Liver (tissue), 7 donors: ENCODE measurements at regions not wholly inside any gene's neighbourhood (a gene's known extent, or its start where the extent isn't known, plus 50 kb on each side); places are given as distances from the start of the nearest gene placed in this dataset.

Source experiments
- DNase-seq: peaks from one replicate; pipeline ENCODE4 v3.0.0-alpha.2; 2017; ENCODE audit warnings: low spot score
- H3K27ac ChIP-seq, 2 donors: one replicate each; pipeline ENCODE4 v1.7.0; 2013; ENCODE audit warnings: inconsistent platforms in 2 of 2, low read length in 2 of 2, control low read depth in 1 of 2, low read depth in 1 of 2, mild to moderate bottlenecking in 1 of 2
- H3K27me3 ChIP-seq, 4 donors: one replicate each; pipeline versions ENCODE4 v1.6.1 to v1.7.0; 2013; ENCODE audit warnings: low read length in 3 of 4, inconsistent platforms in 1 of 4, mild to moderate bottlenecking in 1 of 4, moderate library complexity in 1 of 4; ENCODE audit not compliant: control insufficient read depth in 4 of 4, insufficient read depth in 4 of 4
- H3K36me3 ChIP-seq, 4 donors: one replicate each; pipeline versions ENCODE4 v1.6.1 to v1.7.0; 2013; ENCODE audit warnings: low read length in 3 of 4, mild to moderate bottlenecking in 3 of 4, low read depth in 1 of 4, moderate library complexity in 1 of 4; ENCODE audit not compliant: control insufficient read depth in 4 of 4, insufficient read depth in 3 of 4
- H3K4me1 ChIP-seq, 4 donors: one replicate each; pipeline versions ENCODE4 v1.6.1 to v1.7.0; 2013; ENCODE audit warnings: low read length in 3 of 4, mild to moderate bottlenecking in 3 of 4, moderate library complexity in 1 of 4; ENCODE audit not compliant: control insufficient read depth in 4 of 4, insufficient read depth in 4 of 4
- H3K4me3 ChIP-seq, 3 donors: one replicate each; pipeline versions ENCODE4 v1.6.1 to v1.7.0; 2013; ENCODE audit warnings: low read length in 3 of 3, control low read depth in 1 of 3, low read depth in 1 of 3, mild to moderate bottlenecking in 1 of 3
- H3K9ac ChIP-seq, 2 donors: one replicate each; pipeline ENCODE4 v1.7.0; 2013; ENCODE audit warnings: low read length in 2 of 2, mild to moderate bottlenecking in 2 of 2, moderate library complexity in 2 of 2, control low read depth in 1 of 2, low read depth in 1 of 2
- H3K9me3 ChIP-seq, 4 donors: one replicate each; pipeline versions ENCODE4 v1.6.1 to v1.7.0; 2013; ENCODE audit warnings: low read length in 3 of 4; ENCODE audit not compliant: control insufficient read depth in 4 of 4
- EGR1 ChIP-seq, 2 donors: IDR thresholded peaks; 2 replicates each; pipeline ENCODE4 v1.6.1; 2016 to 2018; ENCODE audit warnings: antibody characterized with exemption in 2 of 2, low read depth in 2 of 2
- FOXA2 ChIP-seq: IDR thresholded peaks from 2 replicates; pipeline ENCODE4 v1.6.1; 2016; ENCODE audit warnings: antibody characterized with exemption
- GABPA ChIP-seq, 2 donors: IDR thresholded peaks in 1 of 2; conservative IDR thresholded peaks in 1 of 2; 2 replicates each; pipeline ENCODE4 v1.6.1; 2016; ENCODE audit warnings: antibody characterized with exemption in 2 of 2, mild to moderate bottlenecking in 1 of 2, moderate library complexity in 1 of 2
- HNF4A ChIP-seq, 2 donors: conservative IDR thresholded peaks; 2 replicates each; pipeline ENCODE4 v1.6.1; 2016; ENCODE audit warnings: antibody characterized with exemption in 2 of 2, mild to moderate bottlenecking in 2 of 2
- RAD21 ChIP-seq, 2 donors: IDR thresholded peaks; 2 replicates each; pipeline ENCODE4 v1.6.1; 2016; ENCODE audit warnings: antibody characterized with exemption in 2 of 2, mild to moderate bottlenecking in 2 of 2
- RXRA ChIP-seq, 2 donors: IDR thresholded peaks; 2 replicates each; pipeline ENCODE4 v1.6.1; 2017 to 2018; ENCODE audit warnings: antibody characterized with exemption in 2 of 2, mild to moderate bottlenecking in 1 of 2
- WGBS: extraction: QIAGEN DNeasy Blood & Tissue Kit; methylation state at CpG from one replicate; pipeline ENCODE4 v1.1.7; 2013; 5-methylcytosine and 5-hydroxymethylcytosine counted together
- TF ChIP-seq, protein P1 (sequence below): IDR thresholded peaks from 2 replicates; pipeline ENCODE4 v1.6.1; 2016; ENCODE audit warnings: antibody characterized with exemption
- TF ChIP-seq, protein P2 (sequence below): IDR thresholded peaks from 2 replicates; pipeline ENCODE4 v1.6.1; 2016; ENCODE audit warnings: antibody characterized with exemption
- TF ChIP-seq, protein P3 (sequence below): IDR thresholded peaks from 2 replicates; pipeline ENCODE4 v1.6.1; 2016; ENCODE audit warnings: antibody characterized with exemption, mild to moderate bottlenecking
- TF ChIP-seq, protein P4 (sequence below): IDR thresholded peaks from 2 replicates; pipeline ENCODE4 v1.6.1; 2016; ENCODE audit warnings: antibody characterized with exemption
- donor health status: healthy.
- donor health status: healthy.
- donor health status: healthy.
- donor health status: healthy.

DNA sequence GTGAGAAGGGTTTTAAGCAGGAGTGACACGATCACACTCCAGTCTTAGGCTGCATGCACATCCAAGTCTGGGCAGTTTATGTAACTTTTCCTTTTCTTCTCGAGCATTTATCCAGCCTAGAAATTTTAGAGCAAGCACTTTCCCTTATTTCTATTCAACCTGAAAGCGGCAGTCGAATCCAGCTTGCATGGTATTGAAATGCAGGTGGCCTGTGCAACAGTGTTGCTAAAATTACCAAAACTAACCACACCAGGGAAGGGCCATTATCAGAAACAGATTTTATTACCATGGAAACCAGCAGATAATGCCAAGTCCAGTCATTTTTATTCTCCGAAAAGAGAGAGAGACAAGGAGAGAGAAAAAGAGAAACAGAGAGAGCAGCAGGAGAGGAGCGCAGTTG, 179.9 kb upstream of the ZC3H12A start (continued):
- TF ChIP-seq, protein P1, sequence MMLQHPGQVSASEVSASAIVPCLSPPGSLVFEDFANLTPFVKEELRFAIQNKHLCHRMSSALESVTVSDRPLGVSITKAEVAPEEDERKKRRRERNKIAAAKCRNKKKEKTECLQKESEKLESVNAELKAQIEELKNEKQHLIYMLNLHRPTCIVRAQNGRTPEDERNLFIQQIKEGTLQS = no peak
- TF ChIP-seq HNF4A (conservative IDR thresholded peaks at IDR 0.05) = no peak

DNA sequence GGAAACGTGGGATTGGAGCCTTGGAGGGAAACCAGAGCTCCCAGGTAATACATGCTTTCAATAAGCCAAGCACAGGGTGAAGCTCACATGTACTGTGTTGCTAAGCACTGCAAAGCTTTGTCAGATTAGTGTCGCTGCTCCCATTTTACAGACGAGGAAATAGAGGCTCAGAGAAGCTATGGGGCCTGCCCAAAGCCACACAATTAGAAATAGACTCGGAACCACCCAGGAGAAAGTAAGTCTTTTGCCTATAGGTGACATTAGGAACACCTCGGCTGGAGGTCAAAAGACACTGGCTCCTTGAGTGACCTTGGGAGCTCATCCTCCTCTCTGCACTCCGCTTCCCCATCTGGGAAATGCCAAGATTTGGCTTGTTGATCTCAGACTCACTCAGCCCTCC, 175.6 kb upstream of the ZC3H12A start:
- TF ChIP-seq FOXA2 (no peak), HNF4A (conservative IDR thresholded peaks at IDR 0.05) (no peak), RAD21 (IDR thresholded peaks at IDR 0.05) (no peak), GABPA (IDR thresholded peaks at IDR 0.05 in 1 of 2, conservative IDR thresholded peaks at IDR 0.05 in 1 of 2) (no peak), EGR1 (IDR thresholded peaks at IDR 0.05; ENCODE audit: low read depth in 2 of 2) (no peak)
- TF ChIP-seq, protein P2, sequence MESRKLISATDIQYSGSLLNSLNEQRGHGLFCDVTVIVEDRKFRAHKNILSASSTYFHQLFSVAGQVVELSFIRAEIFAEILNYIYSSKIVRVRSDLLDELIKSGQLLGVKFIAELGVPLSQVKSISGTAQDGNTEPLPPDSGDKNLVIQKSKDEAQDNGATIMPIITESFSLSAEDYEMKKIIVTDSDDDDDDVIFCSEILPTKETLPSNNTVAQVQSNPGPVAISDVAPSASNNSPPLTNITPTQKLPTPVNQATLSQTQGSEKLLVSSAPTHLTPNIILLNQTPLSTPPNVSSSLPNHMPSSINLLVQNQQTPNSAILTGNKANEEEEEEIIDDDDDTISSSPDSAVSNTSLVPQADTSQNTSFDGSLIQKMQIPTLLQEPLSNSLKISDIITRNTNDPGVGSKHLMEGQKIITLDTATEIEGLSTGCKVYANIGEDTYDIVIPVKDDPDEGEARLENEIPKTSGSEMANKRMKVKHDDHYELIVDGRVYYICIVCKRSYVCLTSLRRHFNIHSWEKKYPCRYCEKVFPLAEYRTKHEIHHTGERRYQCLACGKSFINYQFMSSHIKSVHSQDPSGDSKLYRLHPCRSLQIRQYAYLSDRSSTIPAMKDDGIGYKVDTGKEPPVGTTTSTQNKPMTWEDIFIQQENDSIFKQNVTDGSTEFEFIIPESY = no peak
- TF ChIP-seq, protein P1 = no peak
- TF ChIP-seq, protein P3, sequence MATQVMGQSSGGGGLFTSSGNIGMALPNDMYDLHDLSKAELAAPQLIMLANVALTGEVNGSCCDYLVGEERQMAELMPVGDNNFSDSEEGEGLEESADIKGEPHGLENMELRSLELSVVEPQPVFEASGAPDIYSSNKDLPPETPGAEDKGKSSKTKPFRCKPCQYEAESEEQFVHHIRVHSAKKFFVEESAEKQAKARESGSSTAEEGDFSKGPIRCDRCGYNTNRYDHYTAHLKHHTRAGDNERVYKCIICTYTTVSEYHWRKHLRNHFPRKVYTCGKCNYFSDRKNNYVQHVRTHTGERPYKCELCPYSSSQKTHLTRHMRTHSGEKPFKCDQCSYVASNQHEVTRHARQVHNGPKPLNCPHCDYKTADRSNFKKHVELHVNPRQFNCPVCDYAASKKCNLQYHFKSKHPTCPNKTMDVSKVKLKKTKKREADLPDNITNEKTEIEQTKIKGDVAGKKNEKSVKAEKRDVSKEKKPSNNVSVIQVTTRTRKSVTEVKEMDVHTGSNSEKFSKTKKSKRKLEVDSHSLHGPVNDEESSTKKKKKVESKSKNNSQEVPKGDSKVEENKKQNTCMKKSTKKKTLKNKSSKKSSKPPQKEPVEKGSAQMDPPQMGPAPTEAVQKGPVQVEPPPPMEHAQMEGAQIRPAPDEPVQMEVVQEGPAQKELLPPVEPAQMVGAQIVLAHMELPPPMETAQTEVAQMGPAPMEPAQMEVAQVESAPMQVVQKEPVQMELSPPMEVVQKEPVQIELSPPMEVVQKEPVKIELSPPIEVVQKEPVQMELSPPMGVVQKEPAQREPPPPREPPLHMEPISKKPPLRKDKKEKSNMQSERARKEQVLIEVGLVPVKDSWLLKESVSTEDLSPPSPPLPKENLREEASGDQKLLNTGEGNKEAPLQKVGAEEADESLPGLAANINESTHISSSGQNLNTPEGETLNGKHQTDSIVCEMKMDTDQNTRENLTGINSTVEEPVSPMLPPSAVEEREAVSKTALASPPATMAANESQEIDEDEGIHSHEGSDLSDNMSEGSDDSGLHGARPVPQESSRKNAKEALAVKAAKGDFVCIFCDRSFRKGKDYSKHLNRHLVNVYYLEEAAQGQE = no peak
- TF ChIP-seq, protein P4, sequence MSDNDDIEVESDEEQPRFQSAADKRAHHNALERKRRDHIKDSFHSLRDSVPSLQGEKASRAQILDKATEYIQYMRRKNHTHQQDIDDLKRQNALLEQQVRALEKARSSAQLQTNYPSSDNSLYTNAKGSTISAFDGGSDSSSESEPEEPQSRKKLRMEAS = no peak
- peaks cover 0 to 7% (median 3%) of the 10 kb centered on the region in 4 donors for H3K27me3 ChIP-seq
- 54% methylated on average over 6 of the region's 6 CpGs for WGBS

DNA sequence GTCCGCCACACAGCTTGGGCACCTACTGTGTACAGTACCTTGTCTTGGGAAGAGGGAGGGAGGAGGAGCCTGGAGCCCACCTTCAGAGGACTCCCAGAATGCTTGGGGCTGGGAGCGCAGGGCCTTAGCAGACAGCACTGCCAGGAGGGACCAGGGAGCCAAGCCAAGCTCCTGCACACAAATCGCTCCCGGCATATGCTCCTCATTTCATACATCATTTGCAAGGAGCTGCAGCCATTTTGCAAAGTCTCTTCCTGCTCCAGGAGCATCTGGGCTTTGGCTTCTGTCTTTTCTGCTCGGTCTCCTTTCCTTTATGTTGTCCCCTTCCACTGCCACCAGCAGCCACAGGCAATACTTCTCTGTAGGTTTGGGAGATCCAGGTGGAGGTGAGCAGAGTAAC, 175.2 kb upstream of the ZC3H12A start:
- no peak overlapping the region for H3K9ac ChIP-seq
- no peak overlapping the region for H3K27ac ChIP-seq
- H3K4me1 ChIP-seq = no peaks in the 10 kb centered on the region
- WGBS = 80% methylated on average over 5 of the region's 5 CpGs
- DNase-seq = no peak
- no peak for TF ChIP-seq RXRA (IDR thresholded peaks at IDR 0.05)
- H3K4me3 ChIP-seq = no peak overlapping the region
- no peaks in the 10 kb centered on the region for H3K9me3 ChIP-seq
- no peaks in the 10 kb centered on the region for H3K36me3 ChIP-seq
- H3K27me3 ChIP-seq = peaks cover 0 to 7% (median 3%) of the 10 kb centered on the region in 4 donors

More for the DNA sequence above, 175.6 kb upstream of the ZC3H12A start:
- H3K27ac ChIP-seq = no peak overlapping the region
- H3K36me3 ChIP-seq = no peaks in the 10 kb centered on the region
- DNase-seq = no peak
- H3K9me3 ChIP-seq = no peaks in the 10 kb centered on the region
- H3K9ac ChIP-seq = no peak overlapping the region
- no peaks in the 10 kb centered on the region for H3K4me1 ChIP-seq
- H3K4me3 ChIP-seq = no peak overlapping the region
